Germinal center (tissue), 1 donor: ENCODE measurements at regions not wholly inside any gene's neighbourhood (a gene's known extent, or its start where the extent isn't known, plus 50 kb on each side); places are given as distances from the start of the nearest gene placed in this dataset.
"Not testable (repeated sequence)": the region's sequence is repeated elsewhere in the genome, so short reads cannot be mapped to it uniquely, and the experiment has no call there.

Experiments
- DNase-seq: peaks from one replicate; pipeline ENCODE4 v3.0.0; 2012; ENCODE audit warnings: mixed read lengths, low spot score

DNA sequence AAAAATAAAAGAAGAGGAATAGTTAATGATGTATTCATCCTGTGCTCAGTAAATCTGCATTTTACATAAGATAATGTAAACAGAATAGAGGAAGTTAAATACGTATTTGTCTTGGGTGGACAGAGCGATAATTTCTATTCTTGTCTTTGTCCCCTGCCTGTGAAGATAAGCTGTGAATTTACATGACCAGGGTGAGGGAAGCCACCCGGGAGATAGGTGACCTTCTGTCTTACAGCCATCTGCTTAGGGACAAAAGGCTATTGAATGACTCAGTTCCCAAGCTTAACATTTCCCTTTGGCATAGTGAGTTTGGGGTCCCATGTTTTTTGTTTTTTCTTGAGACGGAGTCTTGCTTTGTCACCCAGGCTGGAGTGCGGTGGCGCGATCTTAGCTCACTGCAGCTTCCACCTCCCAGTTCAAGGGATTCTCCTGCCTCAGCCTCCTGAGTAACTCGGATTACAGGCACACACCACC, 88.7 kb upstream of the KCTD7 start:
- DNase-seq, result no peak

DNA sequence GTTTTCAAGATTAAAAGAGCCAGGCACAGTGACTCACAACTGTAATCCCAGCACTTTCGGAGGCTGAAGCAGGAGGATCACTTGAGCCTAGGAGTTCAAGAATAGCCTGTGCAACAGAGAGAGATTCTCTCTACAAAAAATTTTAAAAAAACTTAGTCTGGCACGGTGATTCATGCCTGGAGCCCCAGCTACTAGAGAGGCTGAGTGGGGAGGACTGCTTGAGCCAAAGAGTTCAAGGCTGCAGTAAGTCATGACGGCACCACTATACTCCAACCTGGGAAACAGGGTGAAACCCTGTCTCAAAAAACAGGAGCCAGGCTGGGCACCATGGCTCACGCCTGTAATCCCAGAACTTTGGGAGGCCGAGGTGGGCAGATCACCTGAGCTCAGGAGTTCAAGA, 86.6 kb upstream of the KCTD7 start:
- no peak for DNase-seq

- no peak for DNase-seq
Observed at GRCh38 chr7:66542528-66543269, 86.0 kb upstream of the KCTD7 start.

GRCh38 chr7:66549466-66549865, 79.2 kb upstream of the KCTD7 start:
- DNase-seq, result no peak

- no peak for DNase-seq
Observed at GRCh38 chr7:66553001-66553400, 75.7 kb upstream of the KCTD7 start.

DNA sequence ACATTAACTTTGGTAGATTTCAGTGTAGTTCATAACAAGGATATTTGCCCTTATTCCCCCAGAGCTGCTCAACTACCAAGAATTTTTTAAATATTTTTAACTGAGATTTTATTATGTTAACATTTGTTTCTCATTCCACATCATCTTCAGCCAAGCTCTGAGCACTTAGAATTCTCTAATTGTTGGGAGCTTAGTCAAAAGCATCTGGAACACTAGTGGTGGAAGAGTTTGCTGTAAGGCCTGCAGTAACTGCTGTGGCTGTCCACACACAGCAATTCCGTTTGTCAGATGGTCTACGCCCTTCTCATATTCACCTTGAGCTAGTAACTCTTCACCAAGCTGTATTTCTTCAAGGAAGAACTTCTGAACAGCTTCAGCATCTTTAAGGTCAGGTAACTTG, 75.0 kb upstream of the KCTD7 start:
- DNase-seq, result not testable (repeated sequence)

- not testable (repeated sequence) for DNase-seq
Observed at GRCh38 chr7:66554291-66554690, 74.4 kb upstream of the KCTD7 start.

DNA sequence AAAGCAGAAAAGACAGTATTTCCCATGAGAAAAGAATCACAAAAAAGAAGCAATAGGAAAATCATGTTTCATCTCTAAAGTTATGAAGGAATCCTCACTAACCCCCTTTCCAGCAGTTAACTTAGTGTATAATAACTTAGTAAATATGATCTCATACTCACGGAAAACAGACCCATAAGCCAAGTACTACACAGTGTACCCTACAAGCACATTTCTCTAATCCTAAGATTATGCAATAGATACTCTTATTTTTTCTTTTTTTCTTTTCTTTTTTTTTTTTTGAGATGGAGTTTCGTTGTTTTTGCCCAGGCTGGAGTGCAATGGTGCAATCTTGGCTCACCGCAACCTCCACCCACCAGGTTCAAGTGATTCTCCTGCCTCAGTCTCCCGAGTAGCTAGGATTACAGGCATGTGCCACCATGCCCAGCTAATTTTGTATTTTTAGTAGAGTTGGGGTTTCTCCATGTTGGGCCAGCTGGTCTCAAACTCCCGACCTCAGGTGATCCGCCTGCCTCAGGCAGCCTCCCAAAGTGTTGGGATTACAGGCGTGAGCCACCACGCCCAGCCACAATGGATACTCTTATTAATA, 73.7 kb upstream of the KCTD7 start:
- DNase-seq, result not testable (repeated sequence)

GRCh38 chr7:66556177-66556548, 72.5 kb upstream of the KCTD7 start:
- DNase-seq, result no peak

- no peak for DNase-seq
Observed at GRCh38 chr7:66556549-66557213, 72.0 kb upstream of the KCTD7 start.

GRCh38 chr7:66557214-66558200, 71.2 kb upstream of the KCTD7 start:
- peak; percentile 75 for DNase-seq

DNA sequence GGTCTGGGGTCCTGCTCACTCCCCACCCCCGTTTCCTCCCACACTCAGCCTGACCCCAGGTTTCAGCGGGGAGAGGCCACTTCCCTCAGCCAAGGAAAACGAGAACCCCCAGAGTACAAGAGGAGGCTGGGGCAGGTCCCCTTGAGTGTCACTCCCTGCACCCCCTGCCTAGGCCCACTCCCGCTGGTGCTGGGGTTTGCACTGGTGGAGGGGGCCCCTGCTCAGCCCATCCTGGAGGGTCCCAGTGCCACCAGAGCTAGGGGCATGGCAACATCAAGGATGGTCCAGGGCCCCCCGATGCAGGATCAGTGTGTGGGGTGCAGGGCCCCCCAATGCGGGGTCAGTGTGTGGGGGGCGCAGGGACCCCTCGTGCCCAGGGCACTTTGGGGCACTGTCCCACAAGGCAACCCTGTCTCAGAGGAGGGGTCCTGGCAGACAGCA, 70.5 kb upstream of the KCTD7 start:
- DNase-seq, result no peak

- no peak for DNase-seq
Observed at GRCh38 chr7:66558660-66559465, 69.8 kb upstream of the KCTD7 start.

DNA sequence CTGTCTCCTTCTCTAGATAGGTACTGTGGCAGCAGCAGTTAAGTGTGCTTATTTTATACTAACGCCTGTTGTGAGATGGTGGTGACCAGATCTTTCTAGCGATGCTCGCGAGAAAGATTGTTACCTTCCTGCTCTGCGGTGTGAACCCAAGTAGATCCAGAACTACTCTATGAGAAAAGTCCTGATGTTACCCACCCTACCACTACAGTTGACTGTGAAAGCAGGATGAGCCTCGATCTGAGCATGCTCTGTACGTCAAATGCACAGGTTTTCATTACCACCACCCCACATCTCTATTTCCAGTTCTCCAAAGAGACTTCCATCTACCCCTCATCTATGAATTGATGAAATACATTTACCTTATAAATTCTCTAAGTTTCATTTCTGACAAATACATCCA, 64.6 kb upstream of the KCTD7 start:
- no peak for DNase-seq

DNA sequence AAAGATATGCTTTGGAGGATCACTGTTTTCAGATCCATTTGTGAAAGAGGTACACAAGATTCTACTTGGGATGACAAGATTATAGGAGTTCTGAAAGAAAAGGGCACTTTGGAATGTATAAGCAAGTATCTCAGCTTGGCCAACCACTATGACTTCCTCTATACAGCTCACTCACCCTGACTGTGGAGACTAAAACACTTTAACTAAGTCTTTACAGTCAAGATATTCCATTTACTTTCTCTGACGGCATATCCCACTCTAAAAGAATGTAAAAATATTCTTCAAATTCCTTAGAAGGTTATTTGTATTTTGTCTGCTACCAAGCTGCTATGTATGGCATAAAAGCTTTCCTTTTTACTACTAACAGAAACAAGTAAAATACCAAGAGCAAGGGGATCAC, 58.5 kb upstream of the KCTD7 start:
- DNase-seq, result not testable (repeated sequence)

- DNase-seq, result no peak
Observed at GRCh38 chr7:66571568-66571967, 57.1 kb upstream of the KCTD7 start.

- DNase-seq, result not testable (repeated sequence)
Observed at GRCh38 chr7:66573782-66574495, 54.7 kb upstream of the KCTD7 start.

DNA sequence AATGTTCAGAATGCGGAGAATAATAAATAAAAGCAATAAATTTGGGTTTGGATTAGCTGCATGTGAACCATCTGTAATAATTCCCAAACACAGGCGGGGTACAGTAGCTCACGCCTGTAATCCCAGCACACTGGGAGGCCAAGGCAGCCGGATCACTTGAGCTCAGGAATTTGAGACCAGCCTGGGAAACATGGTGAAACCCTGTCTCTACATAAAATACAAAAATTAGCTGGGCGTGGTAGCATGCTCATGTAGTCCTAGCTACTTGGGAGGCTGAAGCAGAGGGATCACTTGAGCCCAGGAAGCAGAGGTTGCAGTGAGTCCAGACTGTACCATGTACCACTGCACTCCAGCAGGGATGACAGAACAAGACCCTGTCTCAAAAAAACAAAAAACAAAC, 53.9 kb upstream of the KCTD7 start:
- not testable (repeated sequence) for DNase-seq

DNA sequence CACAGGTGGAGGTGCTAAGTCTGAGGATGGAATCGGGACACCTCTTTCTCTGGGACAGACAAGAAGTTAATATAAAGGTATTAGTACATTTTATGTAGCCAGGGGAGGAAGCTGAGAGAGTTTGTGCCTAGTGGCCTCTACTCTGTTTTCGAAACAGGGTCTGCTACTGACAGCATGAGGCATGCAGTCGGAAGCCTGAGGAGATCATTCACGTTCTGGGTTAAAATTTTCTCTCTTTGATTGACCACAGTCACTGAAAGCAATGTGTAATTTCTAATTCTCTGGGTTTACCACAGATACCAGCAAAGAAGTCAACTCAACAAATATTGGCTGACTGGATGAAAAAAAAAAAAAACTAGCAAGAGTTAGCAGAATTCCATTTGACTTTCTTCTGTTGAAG, 53.3 kb upstream of the KCTD7 start:
- no peak for DNase-seq

- no peak for DNase-seq
Observed at GRCh38 chr7:66576646-66577045, 52.0 kb upstream of the KCTD7 start.
